NOMO-1 treated with DMSO at 0.1 percent for 48 hours (cell line): ENCODE measurements at regions not wholly inside any gene's neighbourhood (a gene's known extent, or its start where the extent isn't known, plus 50 kb on each side); places are given as distances from the start of the nearest gene placed in this dataset.
"Not testable (repeated sequence)": the region's sequence is repeated elsewhere in the genome, so short reads cannot be mapped to it uniquely, and the experiment has no call there.

ENCODE experiments used
- DNase-seq: peaks from one replicate; lab custom pipeline; 2025; ENCODE audit not compliant: unreplicated experiment; lab: John Stamatoyannopoulos, UW

DNA sequence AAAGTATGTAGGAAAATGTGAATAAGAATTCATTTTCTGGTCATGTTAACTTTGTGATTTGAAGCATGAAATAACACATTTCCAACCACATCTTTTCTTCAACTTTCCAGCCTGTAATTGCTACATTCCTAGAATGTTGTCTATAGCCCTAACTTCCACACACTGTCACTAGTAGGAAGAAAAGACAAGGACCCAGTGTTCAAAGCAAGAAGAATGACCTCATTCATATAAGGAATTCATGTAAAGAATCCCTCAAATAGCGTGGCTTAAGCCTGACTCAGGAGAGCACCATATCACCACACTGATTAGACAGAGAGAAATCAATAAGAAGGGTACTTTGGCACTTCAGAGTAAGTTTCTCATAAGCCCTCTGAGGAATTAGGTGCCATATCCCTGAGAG is 318.7 kb upstream of the CHRM2 start:
- DNase-seq: no peak

GRCh38 chr7:136533732-136534131 is 334.7 kb upstream of the CHRM2 start:
- DNase-seq: no peak

DNA sequence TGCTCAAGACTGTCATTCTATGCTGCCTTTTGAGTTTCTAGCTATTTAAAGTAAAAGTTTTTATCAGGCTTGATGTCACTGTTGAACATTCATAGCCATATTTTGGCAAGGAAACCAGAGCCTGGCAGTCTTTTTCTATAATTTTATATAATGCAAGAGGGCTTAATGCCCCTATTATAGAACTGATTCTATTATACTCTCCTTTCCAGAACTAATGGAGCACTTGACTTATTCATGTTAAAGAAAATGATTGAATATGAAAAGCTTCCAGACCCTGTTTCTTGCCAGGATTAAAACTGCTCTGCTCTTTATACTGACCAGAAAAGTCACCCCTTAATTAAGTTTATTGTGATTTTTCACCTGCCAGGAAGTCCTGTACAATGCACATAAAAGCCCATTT is 337.6 kb upstream of the CHRM2 start:
- no peak for DNase-seq

DNA sequence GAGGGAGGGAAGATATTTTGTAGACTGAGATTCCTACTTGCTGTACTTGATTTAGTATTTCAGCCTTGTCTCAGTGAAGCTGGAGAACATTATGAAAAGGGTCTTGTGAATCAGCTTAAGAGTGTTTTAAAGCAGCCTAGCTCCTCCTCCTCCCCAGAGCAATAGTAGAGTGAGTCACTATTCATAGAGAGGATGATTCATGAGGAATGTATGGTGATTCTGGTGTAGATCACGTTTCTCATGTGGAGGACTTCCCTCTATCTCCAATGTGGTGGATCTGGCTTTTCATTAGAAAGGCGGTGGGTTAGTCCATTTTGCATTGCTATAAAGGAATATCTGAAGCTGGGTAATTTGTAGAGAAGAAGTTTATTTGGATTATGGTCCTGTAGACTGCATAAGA is 340.1 kb upstream of the CHRM2 start:
- no peak for DNase-seq

- DNase-seq: no peak
Observed at GRCh38 chr7:136527554-136527953, 340.9 kb upstream of the CHRM2 start.

GRCh38 chr7:136526408-136527105 is 341.9 kb upstream of the CHRM2 start:
- no peak for DNase-seq

DNA sequence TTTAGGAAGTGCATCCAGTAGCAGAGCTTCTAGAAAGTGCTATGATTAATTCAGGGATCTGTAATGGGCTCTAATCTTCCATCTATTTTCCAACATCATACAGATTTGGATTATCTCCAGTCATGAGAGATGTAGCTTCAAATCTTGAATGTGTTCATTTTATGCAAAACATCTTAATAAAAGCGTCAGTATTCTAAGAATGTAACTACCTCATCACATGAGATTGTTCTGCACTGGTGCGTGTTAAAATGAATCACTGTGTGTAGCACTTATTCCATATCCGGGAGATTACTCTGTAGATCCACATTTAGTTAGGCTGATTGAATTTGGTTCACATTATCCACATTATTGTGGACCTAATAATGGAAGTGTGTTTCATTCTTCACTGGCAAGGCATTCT is 344.9 kb upstream of the CHRM2 start:
- DNase-seq: no peak

DNA sequence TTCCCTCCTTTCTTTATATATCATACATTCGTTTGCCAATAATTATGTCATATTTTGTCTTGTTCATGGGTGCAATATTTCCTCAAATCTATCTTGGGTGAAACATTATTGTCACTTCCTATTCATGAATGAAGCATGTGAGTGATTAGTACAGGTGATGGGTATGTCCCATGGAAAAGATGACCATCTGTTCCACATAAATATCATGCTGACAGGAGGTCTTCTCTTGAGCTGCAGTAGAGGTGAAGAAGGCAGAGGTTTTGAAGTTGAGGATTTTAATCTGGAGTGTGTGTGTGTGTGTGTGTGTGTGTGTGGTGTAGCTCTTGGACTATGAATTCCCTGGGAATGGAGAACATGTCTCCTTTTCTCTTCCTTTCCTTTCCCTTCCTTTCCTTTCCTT is 350.5 kb upstream of the CHRM2 start:
- DNase-seq: no peak

- no peak for DNase-seq
Observed at GRCh38 chr7:136514776-136515175, 353.7 kb upstream of the CHRM2 start.

- no peak for DNase-seq
Observed at GRCh38 chr7:136513744-136514143, 354.7 kb upstream of the CHRM2 start.

DNA sequence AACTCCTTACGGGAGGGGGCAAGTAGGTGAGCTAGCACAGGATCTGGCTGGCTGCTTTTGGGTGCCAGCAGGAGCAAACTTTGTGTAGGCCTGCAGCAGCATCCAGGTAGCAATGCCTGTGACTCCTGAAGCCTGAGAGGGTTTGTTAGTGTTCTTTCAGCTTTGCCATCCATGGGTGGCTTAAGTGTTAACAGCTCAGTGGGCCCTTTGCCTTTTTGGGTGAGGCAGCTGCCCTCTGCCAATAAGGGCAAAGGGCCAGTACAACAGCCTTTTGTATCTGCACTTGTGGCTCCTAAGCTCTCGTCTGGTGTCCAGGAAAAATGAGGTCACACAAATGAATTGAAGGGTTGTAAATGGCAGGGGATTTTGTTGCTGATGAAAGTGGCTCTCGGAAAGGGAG is 359.0 kb upstream of the CHRM2 start:
- no peak for DNase-seq

DNA sequence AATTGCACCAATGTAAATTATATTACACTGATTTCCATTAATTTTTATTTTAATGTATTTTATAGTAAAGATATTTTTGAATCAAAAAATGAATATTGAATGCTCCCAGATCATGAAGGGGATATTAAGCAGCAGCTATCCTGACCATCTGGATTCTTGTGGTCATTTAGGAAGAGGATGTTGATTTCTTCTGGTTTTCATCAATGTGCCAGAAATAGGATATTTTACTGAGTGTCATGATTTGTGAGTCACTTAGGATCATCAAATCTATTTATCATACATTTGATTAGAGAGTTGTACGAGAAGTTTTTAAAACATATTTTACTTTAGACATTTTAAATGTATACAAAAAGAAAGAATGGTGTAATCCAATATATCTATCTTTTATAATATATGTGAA is 366.3 kb upstream of the CHRM2 start:
- DNase-seq: no peak

- no peak for DNase-seq
Observed at GRCh38 chr7:136501151-136501550, 367.3 kb upstream of the CHRM2 start.

GRCh38 chr7:136496551-136496950 is 371.9 kb upstream of the CHRM2 start:
- no peak for DNase-seq

DNA sequence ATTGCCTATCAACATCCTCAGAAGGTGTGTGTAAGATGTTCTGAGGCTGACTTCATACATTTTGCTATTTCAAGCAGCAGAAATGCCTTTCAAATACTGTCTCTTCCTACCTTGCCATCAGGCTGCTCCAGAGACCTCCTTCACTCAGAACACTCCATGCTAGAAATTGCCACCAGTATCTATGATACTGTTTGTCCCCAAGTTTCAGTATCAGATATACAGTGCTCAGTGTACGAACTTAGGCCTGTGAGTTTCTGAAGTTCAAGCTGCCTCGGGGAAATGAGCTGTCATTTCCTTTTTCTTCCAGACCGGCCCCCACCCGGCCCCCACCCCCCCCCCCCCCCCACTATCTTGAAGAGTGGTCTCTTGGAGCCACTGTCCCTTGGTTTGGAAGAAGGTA is 373.4 kb upstream of the CHRM2 start:
- DNase-seq: no peak

DNA sequence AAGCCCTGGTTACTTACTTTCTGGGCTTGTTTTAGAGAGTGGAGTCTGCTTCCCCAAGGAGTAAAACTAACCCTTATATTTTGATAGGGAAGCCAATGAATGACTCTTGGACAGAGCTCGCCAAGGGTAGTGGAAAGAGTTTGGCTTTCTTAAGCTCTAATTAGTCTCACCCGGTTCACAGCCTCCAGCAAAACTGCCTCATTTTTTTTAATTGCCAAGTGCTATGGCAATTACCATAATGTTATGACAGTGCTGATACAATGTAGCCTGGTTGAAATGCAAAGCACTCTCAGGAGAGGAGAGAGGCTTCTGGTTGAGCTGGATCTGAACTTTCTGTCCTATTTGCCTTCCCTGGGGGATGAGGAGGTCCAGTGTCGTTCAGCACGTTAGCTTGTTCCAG is 376.1 kb upstream of the CHRM2 start:
- no peak for DNase-seq

DNA sequence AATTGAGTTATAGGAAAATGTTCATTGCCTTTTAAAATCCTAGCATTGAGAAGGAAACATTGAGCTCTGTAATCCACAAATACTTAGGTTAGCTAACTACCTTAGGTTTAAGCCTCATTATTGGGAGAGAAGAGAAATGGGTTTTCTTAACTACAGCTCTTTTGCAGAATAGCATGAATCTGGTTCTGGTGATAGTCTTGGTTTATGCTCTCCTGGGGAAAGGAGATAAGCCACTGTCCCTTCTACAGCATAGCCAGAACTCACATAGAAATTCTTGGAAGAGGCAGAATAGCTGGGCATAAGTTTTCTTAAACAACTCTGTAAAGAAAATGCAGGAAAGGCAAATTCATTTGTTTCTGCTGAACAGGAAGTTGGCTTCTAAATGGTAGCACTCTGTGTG is 378.6 kb upstream of the CHRM2 start:
- DNase-seq: no peak

- no peak for DNase-seq
Observed at GRCh38 chr7:136480901-136481300, 387.6 kb upstream of the CHRM2 start.

- DNase-seq: no peak
Observed at GRCh38 chr7:136479922-136480321, 388.5 kb upstream of the CHRM2 start.

DNA sequence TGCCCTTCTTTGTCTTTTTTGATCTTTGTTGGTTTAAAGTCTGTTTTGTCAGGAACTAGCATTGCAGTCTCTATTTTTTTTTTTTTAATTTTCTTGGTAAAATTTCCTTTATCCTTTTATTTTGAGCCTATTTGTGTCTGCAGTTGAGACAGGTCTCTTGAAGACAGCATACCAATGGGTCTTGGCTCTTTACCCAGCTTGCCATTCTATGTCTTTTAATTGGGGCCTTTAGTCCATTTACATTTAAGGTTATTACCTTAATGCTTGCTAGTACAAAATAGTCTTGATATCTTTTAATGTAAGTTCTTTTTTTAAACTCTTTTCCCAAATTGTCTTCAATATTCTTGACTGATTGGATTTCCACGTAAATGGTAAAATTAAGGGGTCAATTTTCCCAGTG is 398.3 kb upstream of the CHRM2 start:
- no peak for DNase-seq

- DNase-seq: no peak
Observed at GRCh38 chr7:136452949-136453348, 415.5 kb upstream of the CHRM2 start.

DNA sequence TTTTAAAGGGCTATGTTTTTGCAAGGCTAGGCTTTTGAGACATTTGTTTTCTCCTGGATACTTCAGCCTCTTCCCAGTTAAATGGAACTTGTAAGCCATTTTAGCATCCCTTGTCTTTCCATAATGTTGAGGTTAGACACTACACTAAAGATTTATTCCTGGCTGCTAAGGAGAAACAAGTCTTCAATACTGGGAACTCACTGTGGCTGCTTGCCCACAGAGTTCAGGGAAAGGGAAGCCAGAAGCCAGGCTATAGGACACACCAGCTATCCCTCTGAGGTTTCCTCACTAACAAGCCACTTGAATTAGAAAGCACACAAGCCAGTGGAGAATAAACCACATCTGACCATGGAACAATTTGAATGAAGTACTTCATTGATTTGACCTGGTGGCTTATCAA is 421.7 kb upstream of the CHRM2 start:
- no peak for DNase-seq

- no peak for DNase-seq
Observed at GRCh38 chr7:136441835-136442234, 426.6 kb upstream of the CHRM2 start.

- DNase-seq: not testable (repeated sequence)
Observed at GRCh38 chr7:136431736-136432135, 436.7 kb upstream of the CHRM2 start.
